GM18909 (cell line): ENCODE measurements at regions not wholly inside any gene's neighbourhood (a gene's known extent, or its start where the extent isn't known, plus 50 kb on each side); places are given as distances from the start of the nearest gene placed in this dataset.
"Not testable (repeated sequence)": the region's sequence is repeated elsewhere in the genome, so short reads cannot be mapped to it uniquely, and the experiment has no call there.

Experiments
- ATAC-seq: cut with Tn5 transposase; IDR thresholded peaks from one replicate; pipeline ENCODE4 v1.9.1; 2021; ENCODE audit warnings: mild to moderate bottlenecking; ENCODE audit not compliant: unreplicated experiment, poor library complexity

DNA sequence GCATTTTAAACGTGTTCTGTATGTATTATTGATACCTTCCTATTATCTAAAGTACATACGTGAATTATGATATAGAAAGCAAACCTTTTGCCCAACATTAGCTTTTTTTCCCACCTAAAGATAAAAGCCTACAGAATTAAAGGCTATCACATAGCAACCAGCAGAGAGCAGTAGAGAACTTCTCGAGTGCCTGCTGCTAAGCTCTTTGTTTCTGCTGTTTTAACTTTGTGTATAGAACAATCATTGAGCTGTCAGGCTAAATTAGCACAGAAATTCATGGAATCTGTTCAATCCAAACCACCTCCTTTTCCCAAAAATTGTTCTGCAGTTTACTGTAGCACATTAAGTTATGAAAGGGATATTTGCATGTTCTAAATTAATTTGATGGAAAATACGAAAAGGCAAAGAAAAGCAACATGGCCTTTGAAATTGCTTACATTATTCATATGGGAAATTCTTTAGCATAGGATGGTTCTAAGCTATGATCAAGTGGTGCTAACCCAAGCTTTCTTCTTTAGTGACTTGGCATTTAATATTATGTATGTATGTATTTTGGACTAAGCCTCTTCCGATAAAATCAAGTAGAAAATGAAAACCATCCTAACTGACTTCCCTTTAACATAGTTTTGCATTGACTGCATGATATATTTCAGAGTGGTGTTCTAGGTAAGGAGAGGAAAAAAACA lies 1288.5 kb downstream of the GATA3 start:
- ATAC-seq: no peak

DNA sequence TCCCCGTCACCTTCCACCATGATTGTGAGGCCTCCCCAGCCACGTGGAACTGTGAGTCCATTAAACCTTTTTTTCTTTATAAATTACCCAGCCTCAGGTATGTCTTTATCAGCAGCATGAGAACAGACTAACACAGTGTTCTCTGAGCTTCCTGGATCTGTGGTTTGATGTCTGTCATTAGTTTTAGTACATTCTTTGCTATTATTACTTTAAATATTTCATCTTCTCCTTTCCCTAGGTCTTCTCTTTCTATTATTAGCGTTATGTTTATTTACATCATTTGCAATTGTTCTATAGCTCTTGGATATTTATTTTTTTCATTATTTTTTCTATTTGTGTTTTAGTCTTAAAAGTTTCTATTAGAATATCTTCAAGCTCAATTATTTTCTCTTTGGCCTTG lies 1293.4 kb downstream of the GATA3 start:
- not testable (repeated sequence) for ATAC-seq

DNA sequence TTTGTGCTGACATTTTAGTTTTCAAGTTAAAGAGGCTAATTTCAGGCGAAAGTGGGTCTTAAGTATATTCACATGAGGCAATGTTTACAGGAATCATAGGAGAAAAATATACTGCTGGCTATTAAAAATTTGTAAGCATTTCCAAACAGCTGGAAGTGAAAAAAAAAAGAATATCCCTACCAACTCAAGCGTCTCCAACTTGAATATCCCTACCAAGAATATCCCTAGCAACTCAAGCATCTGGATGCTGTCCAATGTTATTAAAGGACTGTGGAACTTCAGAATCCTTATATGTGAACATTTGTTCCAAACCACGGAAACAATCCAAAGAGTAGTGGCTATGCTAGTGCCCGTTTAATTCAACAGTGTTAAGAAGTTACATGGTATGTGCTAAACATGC lies 1303.0 kb downstream of the GATA3 start:
- ATAC-seq: no peak

DNA sequence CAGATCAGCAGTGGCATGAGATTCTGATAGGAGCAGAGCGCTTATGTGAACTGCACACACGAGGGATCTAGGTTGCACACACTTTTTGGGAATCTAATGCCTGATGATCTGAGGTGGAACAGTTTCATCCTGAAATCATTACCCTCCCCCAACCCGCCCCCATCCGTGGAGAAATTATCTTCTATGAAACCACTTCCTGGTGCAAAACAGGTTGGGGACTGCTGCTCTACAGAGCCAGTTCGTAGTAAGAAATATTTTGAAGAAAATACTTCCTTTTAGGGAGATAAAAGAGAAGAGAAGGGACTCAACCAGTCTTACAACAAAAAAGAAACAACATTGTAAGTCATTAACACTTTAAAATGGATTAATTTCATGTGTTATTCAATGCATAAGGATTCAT lies 1308.2 kb downstream of the GATA3 start:
- no peak for ATAC-seq

DNA sequence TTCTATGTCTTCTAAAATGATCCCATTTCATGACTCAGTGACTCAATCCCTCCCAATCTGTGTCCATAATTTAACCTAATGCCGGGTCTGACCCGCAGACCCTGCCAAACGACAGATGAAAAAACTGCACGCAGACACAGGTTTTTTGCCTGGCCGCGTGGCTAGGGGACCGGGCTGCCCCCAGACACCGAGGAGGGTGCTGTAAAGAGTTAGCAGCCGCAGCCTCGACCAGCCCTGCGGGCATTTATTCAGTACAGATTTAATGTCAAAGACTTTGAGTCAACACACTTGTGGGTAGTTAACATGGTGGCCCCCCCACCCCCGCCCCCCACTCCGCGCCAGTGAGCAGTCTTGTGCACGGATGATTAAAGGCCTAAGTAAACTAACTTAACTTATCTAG lies 1324.7 kb downstream of the GATA3 start:
- ATAC-seq: no peak

DNA sequence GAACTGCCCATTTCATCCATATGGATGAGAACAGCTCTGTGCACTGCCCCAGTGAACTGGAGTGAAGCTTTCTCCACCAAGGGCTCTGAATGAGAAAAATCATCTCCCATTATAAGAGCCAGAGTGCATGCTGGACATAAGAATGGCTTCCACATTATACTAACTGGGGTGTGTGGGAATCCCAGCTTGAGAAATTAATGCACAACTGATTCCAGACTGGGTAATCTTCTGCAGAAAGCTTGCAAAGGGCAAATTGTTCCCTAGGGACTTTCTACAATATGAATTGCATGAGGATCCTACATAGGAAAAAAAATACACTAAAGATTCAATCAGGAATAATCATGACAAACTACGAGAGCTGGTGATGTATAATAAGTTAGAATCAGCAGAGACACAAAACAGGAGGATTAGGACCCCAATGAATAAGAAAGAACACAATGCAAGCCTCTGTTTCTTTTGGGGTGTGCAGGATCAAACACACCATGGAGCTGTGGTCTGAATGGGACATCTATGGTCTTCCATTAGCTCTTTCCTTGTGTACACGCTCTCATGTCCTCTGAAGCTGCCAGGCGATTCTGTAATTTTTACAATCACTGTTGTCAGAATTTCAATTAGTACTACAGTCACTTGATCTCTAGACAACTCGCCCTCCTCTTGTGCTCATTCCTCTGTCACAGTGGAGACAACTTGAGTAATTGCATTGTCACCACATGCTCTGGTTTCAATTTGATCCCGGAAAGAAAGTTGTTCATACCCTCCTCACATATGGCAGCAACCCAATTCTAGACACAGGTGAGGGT lies 1327.4 kb downstream of the GATA3 start:
- no peak for ATAC-seq

DNA sequence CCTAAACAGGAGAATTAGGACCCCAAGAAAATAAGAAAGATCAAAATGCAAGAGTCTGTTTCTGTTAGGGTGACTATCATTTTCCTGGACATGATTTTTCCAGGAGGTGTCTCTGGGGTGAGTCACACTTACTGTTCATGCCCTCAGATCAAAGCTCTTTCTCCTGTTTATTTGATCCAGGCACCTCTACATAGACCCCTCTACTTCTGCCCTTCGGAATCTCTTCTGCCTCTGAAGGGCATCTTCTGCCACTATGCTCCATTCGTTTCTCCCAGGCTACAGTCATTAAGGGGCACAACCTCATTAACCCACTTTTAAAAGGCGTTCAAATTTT lies 1328.0 kb downstream of the GATA3 start:
- ATAC-seq: no peak

DNA sequence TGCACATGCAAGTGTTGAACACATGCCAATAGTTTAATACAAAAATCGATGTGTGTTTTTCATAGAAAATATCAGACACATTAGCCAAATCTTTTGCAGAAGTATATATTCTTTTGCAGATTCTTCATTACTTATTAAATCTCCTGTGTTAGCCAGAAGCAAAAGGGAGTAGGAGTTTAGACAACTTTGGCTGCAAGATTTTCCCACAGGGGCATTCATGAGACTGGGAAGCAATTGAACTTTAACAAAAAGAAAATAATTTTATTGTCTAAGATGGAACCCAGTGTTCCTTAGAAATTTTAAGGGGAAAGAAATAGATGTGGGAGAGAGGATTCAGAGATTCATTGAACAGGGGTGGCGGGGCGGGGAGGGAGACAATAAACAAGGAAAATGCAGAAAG lies 1336.0 kb downstream of the GATA3 start:
- ATAC-seq: no peak

DNA sequence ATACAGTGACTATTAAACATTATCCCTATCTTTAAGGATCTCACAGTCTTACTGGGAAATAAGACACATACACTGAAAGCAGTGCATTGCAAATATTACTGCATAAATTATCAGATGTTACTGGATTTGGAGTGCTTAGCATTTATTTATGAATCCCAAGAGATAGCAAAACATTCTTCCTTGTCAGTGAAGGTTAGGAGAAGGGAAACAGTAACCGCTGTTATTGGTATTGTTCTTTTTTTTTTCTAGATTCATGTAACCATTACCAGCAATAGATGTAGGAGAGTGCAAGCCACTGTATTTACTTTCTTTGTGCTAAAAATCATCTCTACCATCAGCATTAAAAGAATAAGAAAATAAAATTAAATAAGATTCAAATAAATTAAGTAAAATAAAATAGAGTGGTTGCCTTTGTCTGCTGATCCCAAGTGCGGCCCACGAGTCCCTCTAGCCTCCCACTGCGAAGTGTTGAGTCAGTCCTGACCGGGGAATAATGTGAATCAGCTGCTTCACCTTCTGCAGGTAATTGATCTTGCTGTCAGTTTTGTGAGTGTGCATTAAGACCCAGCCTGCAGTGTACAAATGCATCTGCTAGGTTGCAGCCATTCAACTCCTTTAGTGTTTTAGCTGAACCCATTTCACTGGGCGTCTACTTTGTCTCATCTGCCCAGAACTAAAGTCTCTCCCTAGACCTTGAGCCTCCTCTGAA lies 1344.9 kb downstream of the GATA3 start:
- no peak for ATAC-seq

DNA sequence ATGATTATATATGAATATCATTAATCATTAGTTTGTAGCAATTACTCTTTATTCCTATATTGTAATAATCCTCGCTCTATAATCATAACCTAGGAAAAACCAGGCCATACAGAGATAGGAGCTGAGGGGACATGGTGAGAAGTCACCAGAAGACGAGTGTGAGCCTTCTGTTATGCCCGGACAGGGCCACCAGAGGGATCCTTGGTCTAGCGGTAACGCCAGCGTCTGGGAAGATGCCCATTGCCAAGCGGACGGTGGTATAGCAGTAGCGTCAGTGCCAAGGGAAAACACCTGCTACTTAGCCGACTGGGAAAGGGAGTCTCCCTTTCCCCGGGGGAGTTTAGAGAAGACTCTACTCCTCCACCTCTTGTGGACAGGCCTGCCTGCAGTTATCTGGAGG lies 1347.6 kb downstream of the GATA3 start:
- ATAC-seq: not testable (repeated sequence)

DNA sequence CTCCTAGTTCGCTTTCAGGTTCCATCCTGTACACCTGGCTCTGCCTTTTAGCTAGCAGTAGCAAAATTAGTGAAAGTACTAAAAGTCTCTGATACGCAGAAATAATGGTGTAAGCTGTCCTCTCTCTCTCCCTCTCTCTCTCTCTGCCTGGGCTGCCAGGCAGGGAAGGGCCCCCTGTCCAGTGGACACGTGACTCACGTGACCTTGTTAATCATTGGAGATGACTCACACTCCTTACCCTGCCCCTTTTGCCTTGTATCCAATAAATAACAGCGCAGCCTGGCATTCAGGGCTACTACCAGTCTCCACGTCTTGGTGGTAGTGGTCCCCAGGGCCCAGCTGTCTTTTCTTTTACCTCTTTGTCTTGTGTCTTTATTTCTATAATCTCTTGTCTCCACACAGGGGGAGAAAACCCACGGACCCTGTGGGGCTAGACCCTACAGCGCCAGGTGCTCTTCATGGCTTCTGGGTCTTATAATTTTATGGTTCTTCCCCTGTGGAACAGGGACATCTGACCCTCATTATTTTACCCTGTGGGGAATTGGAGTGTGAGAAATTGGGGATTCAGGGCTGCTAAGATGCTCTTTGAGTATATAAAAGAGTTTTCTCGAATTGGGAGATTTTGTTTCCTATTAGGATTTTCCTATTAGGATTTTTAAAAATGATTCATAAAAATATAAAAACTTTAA lies 1348.2 kb downstream of the GATA3 start:
- ATAC-seq: not testable (repeated sequence)

DNA sequence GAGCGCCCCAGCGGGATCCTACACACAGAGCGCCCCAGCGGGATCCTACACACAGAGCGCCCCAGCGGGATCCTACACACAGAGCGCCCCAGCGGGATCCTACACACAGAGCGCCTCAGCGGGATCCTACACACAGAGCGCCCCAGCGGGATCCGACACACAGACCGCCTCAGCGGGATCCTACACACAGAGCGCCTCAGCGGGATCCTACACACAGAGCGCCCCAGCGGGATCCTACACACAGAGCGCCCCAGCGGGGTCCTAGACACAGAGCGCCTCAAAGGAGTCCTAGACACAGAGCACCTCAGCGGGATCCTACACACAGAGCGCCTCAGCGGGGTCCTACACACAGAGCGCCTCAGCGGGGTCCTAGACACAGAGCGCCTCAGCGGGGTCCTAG lies 1352.7 kb downstream of the GATA3 start:
- not testable (repeated sequence) for ATAC-seq

DNA sequence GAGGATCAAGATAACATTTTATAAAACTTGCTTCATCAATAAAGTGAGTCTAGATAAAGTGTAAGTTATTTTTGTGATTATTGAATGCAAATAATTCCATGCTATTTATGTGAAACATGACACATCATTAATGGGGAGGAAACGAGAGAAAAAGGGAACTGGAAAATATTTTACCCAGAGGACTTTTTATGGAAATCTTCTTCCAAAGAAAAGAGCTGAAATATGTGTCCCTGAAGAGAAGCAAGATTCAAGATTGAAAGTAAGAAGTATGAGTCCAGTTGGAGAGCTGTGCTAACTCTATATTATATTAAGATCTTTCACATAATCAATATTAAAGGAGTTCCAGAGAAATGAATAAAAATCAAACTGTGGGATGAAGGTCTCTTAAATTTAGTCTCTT lies 1361.8 kb downstream of the GATA3 start:
- no peak for ATAC-seq

DNA sequence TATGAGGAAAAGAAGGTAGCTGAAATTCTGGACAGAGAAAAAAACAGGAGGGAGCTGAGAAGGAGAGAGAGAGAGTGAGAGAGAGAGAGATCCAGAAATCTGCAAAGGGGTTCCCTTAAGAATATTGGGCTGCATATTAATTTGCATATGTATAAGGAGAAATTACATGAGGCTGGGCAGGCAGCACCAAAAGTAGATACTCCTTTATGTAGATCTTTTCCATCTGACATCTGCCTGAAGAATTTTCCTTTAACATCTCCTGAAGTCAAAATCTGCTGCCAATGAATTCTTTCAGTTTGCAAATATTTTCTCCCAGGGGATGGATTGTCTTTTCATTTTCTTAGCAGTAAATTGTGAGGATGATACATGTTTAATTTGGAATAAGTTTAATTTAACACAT lies 1365.3 kb downstream of the GATA3 start:
- ATAC-seq: no peak

DNA sequence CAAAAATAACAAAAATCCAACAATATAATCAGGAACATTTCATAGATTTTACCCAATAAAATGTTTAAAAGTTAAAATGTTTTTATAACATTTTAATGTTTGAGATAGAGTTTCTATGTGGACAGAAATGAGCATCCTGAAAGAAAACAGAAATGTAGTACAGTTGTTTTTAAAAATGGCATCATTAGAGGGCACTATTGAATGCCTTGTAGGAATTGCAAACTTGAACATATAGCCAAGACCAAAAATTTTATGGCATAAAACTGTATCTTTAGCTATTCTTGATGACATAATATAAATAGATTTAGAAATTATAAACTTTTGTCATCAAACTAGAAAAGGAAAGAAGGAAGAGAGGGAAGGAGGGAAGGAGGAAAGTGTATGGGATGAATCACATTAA lies 1372.7 kb downstream of the GATA3 start:
- ATAC-seq: no peak

DNA sequence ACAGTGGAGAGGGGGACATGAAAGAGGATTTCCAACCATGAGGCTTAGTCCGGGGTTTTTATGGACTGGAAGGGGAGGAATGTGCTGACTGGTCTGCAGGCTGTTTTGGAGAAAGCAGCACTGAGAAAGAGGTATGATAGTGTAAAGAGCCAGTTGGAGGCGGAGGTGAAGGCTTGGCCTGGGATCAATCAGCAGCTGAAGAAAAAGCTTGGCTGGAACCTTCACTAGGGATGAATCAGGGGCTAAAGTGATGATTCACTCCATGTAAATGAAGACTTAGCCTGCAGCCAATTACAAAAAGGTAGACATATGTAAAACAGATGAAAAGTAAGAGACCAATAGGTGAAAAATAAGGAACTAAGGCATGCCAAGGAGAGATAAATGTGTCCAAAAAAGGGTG lies 1382.6 kb downstream of the GATA3 start:
- no peak for ATAC-seq

DNA sequence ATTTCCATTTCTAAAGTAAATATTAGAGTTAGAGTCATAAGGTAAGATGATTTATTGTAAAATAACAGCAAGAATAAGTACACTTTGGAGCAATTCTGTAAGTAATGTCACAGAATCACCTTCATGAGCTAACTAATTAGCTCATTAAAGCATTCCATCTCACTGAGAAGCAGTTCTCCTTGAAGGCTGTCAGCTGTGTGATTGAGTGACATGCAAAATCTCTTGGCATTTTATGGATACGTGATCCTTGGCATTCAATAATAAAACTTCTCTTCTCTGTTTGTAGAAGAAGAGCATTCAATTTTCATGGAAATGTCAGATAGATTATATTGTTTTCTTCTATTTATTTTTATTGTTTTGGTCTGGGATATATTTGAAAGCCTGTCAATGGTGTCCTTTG lies 1389.3 kb downstream of the GATA3 start:
- ATAC-seq: no peak

DNA sequence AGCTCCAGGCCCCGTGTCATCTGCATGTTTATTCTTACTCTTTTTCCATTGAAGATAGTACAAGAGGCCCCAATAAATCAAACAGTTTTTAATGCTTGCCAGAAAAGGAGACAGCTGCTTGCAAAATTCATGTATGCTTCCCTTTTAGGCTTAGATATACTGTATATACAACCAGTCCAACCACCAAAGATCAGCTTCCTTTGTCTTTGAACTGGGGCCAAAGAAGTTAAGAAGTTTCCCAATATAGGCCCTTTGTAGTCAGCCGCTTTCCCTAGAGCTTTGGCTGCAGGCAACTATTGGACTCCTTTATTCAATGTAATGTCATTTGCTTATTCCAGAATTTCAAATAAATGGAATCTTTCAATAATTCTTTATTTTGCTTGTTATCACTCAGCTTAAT lies 1395.0 kb downstream of the GATA3 start:
- no peak for ATAC-seq

DNA sequence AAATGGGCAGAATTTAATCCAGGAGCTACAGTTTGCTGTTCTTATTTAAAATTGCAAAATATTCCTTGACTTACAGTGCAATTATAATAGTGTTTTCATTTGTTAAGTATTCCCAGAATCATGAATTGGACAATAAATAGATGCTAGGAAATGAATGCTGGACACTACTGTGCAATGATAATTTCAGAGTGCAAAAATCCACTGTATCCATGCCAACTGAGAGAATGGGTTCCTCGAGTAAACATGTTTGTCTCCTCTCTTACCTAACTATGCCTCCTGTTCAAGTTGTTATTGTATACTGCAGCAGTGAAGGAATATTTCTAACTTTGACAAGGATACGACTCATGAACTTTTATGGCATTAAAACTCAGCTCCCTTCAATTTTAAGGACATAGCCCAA lies 1396.3 kb downstream of the GATA3 start:
- no peak for ATAC-seq

DNA sequence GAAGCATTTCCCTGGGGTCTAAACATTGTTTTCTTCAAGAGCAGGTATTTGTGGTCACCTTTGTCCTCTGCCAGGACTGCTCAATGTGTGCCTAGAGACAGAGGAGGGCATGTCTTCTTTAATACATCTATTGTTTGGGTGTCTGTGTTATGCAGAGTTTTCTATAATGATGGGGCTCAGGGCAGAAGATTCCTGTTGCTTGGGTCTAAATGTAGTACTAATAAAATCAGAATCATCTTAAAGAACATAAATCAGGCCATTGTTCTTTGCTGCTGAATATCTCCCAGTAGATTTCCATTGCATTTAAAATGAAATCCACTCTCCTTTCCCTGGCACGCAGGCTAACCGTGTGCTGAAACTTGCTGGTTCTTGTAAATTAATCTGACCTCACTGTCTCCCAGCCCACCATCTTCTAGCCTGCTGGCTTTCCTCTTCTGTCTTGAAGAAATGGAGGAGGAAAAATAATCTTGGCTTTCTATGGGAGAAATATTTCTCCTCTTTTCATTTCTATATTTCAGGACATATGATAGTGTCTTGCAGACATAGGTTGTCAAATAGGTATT lies 1396.8 kb downstream of the GATA3 start:
- ATAC-seq: no peak

DNA sequence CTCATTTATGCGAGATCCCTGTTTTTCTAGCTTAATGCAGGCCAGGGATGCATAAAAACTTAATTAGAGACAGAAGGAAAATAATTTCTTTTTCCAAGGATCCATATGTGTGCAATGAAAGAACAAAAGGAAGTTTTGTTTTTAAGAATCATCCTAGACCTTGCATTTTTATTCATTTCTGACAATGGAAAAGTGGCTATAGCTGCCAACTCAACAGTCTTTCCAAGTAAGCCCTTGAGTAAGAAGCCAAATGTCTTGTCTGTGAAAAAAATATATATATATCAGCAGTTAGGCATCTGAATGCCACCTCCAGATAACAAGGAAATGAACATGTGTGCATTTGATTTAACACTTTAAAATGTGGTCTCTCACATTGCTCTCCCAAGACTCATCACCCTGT lies 1397.6 kb downstream of the GATA3 start:
- ATAC-seq: no peak
